ENCODE measurements at regions not wholly inside any gene's neighbourhood (a gene's known extent, or its start where the extent isn't known, plus 50 kb on each side); places are given as distances from the start of the nearest gene placed in this dataset.

GRCh38 chr18:34321066-34321465, 96.4 kb upstream of the NOL4 start:
- TF ChIP-seq YY1 (IDR thresholded peaks at IDR 0.05; ENCODE audit: insufficient read depth, insufficient read length) (no peak), SUZ12 (IDR thresholded peaks at IDR 0.05; ENCODE audit: extremely low read depth, insufficient read depth, insufficient read length) (no peak)
